Pancreas (tissue), 10 donors: ENCODE measurements at regions not wholly inside any gene's neighbourhood (a gene's known extent, or its start where the extent isn't known, plus 50 kb on each side); places are given as distances from the start of the nearest gene placed in this dataset.
A peak's percentile ranks its signal among the peaks of the same experiment; 100 is the strongest.

ENCODE experiments used
- ATAC-seq, 4 donors: fragments of 200-7000 bp; cut with Tn5 transposase; one replicate each; pipeline versions ENCODE4 v1.8.0 to v1.9.1; 2020; ENCODE audit warnings: mild to moderate bottlenecking in 4 of 4, moderate library complexity in 4 of 4
- DNase-seq, 6 donors: peaks; one replicate each; pipeline ENCODE4 v3.0.0-alpha.2; 2020
- FAIRE-seq: peaks from 2 replicates; lab custom pipeline; 2012; peaks lifted over from hg19 to GRCh38; lab: Jason Lieb, UNC
- H3K27ac ChIP-seq, 4 donors: fragments of 200-600 bp; sonication (generic); 1 replicate in 3 of 4; 2 replicates in 1 of 4; pipeline versions ENCODE4 v1.5.0 to v1.8.0; 2020
- H3K27me3 ChIP-seq, 4 donors: fragments of 200-600 bp; one replicate each; pipeline ENCODE4 v1.8.0; 2021
- H3K36me3 ChIP-seq, 3 donors: fragments of 200-600 bp; sonication (generic) in 1 of 3; one replicate each; pipeline versions ENCODE4 v1.5.0 to v1.8.0; 2020 to 2021
- H3K4me1 ChIP-seq, 3 donors: fragments of 200-600 bp; one replicate each; pipeline ENCODE4 v1.8.0; 2021
- H3K4me3 ChIP-seq, 4 donors: fragments of 200-600 bp; sonication (generic) in 2 of 4; one replicate each; pipeline versions ENCODE4 v1.5.0 to v1.8.0; 2020 to 2021
- H3K9me3 ChIP-seq, 4 donors: fragments of 200-600 bp; one replicate each; pipeline ENCODE4 v1.8.0; 2021
- CTCF ChIP-seq, 4 donors: fragments of 200-600 bp; sonication (generic) in 3 of 4; IDR thresholded peaks; one replicate each; pipeline versions ENCODE4 v1.5.0 to v1.8.0; 2021; ENCODE audit warnings: antibody characterized with exemption in 4 of 4
- WGBS, 2 donors: extraction: QIAGEN DNeasy Blood & Tissue Kit; methylation state at CpG; one replicate each; pipeline ENCODE4 v1.1.7; 2013; 5-methylcytosine and 5-hydroxymethylcytosine counted together
- intact Hi-C, 3 donors: fragments of 100-400 bp; cut with DNase I; formaldehyde crosslinking; loops; one replicate each; pipeline versions ENCODE4 v1.11.1 to v1.14.2; 2022
- donor health status: healthy with polysubstance abuse.
- donor health status: DM: no; HTN: no; CAD: no; lungs with moderate emphysema.
- donor health status: DM: no; HTN: no; CAD: no.
- donor health status: control.
- donor health status: control.
- donor health status: Bipolar disorder and iron deficiency.
- donor health status: DM: yes; HTN: yes; CAD: no.
- donor health status: DM: no; HTN: no; CAD: no.
- donor health status: DM: no; HTN: no; CAD: no.
- donor health status: DM: yes; HTN: yes; CAD: no.

GRCh38 chrX:67872958-67873357, 329.1 kb downstream of the AR start:
- FAIRE-seq, result peak; percentile 23
- no peaks in the 10 kb centered on the region for H3K4me1 ChIP-seq
- H3K36me3 ChIP-seq, result no peaks in the 10 kb centered on the region
- H3K4me3 ChIP-seq, result no peak overlapping the region
- no peaks in the 10 kb centered on the region for H3K9me3 ChIP-seq
- no peak for DNase-seq
- H3K27ac ChIP-seq, result no peak overlapping the region
- intact Hi-C loops, result no loop called here
- peaks cover 0 to 8% (median 4%) of the 10 kb centered on the region in 4 donors for H3K27me3 ChIP-seq
- TF ChIP-seq CTCF (IDR thresholded peaks at IDR 0.05), result no peak
- ATAC-seq, result no peak

- no peak for FAIRE-seq
- WGBS, 2 donors, result 53 to 78% methylated on average over 2 of the region's 2 CpGs
- no peak for ATAC-seq
These were observed 348.6 kb downstream of the AR start for GRCh38 chrX:67892401-67892800.

GRCh38 chrX:67893931-67894330, 350.1 kb downstream of the AR start:
- Histone ChIP-seq H3K4me3 (no peak overlapping the region), H3K27me3 (no peaks in the 10 kb centered on the region), H3K4me1 (no peaks in the 10 kb centered on the region), H3K9me3 (no peaks in the 10 kb centered on the region), H3K27ac (no peak overlapping the region), H3K36me3 (no peaks in the 10 kb centered on the region)
- intact Hi-C loops, result no loop called here
- TF ChIP-seq CTCF (IDR thresholded peaks at IDR 0.05), result no peak
- 70 to 80% methylated on average over 2 of the region's 2 CpGs for WGBS, 2 donors
- ATAC-seq (no peak), FAIRE-seq (peak; percentile 88), DNase-seq (no peak)

More at GRCh38 chrX:67892401-67892800, 348.6 kb downstream of the AR start:
- H3K27me3 ChIP-seq, result no peaks in the 10 kb centered on the region
- no peaks in the 10 kb centered on the region for H3K36me3 ChIP-seq
- no peaks in the 10 kb centered on the region for H3K4me1 ChIP-seq
- TF ChIP-seq CTCF (IDR thresholded peaks at IDR 0.05), result no peak
- H3K9me3 ChIP-seq, result no peaks in the 10 kb centered on the region
- no peak overlapping the region for H3K4me3 ChIP-seq
- no peak for DNase-seq
- no peak overlapping the region for H3K27ac ChIP-seq
- intact Hi-C loops, result no loop called here

GRCh38 chrX:67917421-67918010, 373.7 kb downstream of the AR start:
- Histone ChIP-seq H3K27me3 (peaks cover 0 to 11% (median 0%) of the 10 kb centered on the region in 4 donors), H3K36me3 (no peaks in the 10 kb centered on the region), H3K27ac (no peak overlapping the region), H3K4me3 (no peak overlapping the region), H3K4me1 (no peaks in the 10 kb centered on the region), H3K9me3 (no peaks in the 10 kb centered on the region)
- no peak for TF ChIP-seq CTCF (IDR thresholded peaks at IDR 0.05)
- FAIRE-seq, result no peak
- intact Hi-C loops, result no loop called here
- ATAC-seq, result no peak
- WGBS, 2 donors, result 43 to 57% methylated on average over 2 of the region's 2 CpGs
- DNase-seq, result no peak

- no peak for TF ChIP-seq CTCF (IDR thresholded peaks at IDR 0.05)
- no peak for FAIRE-seq
- Histone ChIP-seq H3K4me1 (no peaks in the 10 kb centered on the region), H3K36me3 (no peaks in the 10 kb centered on the region), H3K27me3 (peaks cover 0 to 27% (median 0%) of the 10 kb centered on the region in 4 donors), H3K9me3 (no peaks in the 10 kb centered on the region), H3K4me3 (no peak overlapping the region), H3K27ac (no peak overlapping the region)
- intact Hi-C loops, result no loop called here
- DNase-seq, result no peak
- 45 to 52% methylated on average over 2 of the region's 2 CpGs for WGBS, 2 donors
- ATAC-seq, result no peak
These were observed 379.1 kb downstream of the AR start for GRCh38 chrX:67922966-67923365.
